HAP-1 (cell line): ENCODE measurements at regions not wholly inside any gene's neighbourhood (a gene's known extent, or its start where the extent isn't known, plus 50 kb on each side); places are given as distances from the start of the nearest gene placed in this dataset.

Experiments
- DNase-seq, 2 experiments: peaks; one replicate each; pipeline ENCODE4 v3.0.0-alpha.2; 2016 to 2020; ENCODE audit warnings: low spot score in 2 of 2
- H3K27me3 ChIP-seq: fragments of 250-450 bp; sonication (Bioruptor Pico); 2 replicates; pipeline ENCODE4 v1.5.1; 2020; ENCODE audit warnings: low read depth, mild to moderate bottlenecking, moderate library complexity
- H3K36me3 ChIP-seq: fragments of 250-450 bp; sonication (Bioruptor Pico); replicated peaks from 2 replicates; pipeline ENCODE4 v1.5.1; 2020; ENCODE audit warnings: mild to moderate bottlenecking
- H3K4me1 ChIP-seq: fragments of 250-450 bp; sonication (Bioruptor Pico); 2 replicates; pipeline ENCODE4 v1.5.1; 2020; ENCODE audit warnings: mild to moderate bottlenecking
- H3K4me3 ChIP-seq: fragments of 250-450 bp; sonication (Bioruptor Pico); 2 replicates; pipeline ENCODE4 v1.5.1; 2020; ENCODE audit warnings: mild to moderate bottlenecking, moderate library complexity
- H3K9me3 ChIP-seq: fragments of 250-450 bp; sonication (Bioruptor Pico); 2 replicates; pipeline ENCODE4 v1.5.1; 2020; ENCODE audit warnings: mild to moderate bottlenecking, moderate library complexity
- in situ Hi-C: fragments of 300-500 bp; cut with MboI; formaldehyde crosslinking; loops from 3 replicates; pipeline ENCODE4 v1.14.3; 2020; ENCODE audit warnings: low sequenced_read_pairs, inconsistent platforms, mixed read lengths

GRCh38 chr10:45183174-45183573, 132.2 kb downstream of the OR13A1 start:
- Histone ChIP-seq H3K36me3 (no peaks in the 10 kb centered on the region), H3K4me1 (no peaks in the 10 kb centered on the region), H3K4me3 (no peak overlapping the region), H3K27me3 (no peaks in the 10 kb centered on the region), H3K9me3 (no peaks in the 10 kb centered on the region)
- DNase-seq: no peak
- in situ Hi-C loops: no loop called here

DNA sequence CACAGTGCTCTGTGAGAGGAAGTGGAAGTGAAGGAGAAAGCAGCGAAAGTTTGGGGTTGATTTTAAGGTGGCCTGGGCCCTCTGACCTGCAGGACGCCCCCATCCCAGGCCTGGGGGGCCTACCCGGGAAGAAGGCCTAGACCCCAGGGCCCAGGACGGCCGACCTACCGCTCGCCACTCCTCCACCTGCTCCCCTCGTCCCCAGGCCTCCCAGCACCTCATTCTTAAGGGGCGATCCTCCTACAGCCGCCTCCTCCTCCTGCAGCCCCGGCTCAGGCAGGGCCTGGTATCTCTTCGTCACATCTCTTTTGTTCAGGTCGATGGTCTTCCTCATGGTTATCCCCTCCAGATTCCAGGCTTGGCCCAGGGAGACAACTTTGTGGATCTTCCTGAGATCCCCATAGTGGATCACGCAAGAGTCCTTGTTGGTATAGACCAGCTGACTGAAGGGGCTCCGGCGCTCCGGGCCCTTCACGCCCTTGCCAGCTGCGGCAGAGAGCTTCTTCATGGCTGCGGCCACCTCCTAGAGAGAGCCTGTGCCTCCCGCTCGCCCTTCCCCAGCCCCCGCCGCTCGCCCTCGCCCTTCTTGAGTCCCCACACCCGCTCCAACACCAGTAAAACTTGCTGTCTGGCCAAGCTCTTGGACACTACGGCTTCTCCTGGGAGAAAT, 117.5 kb downstream of the OR13A1 start:
- in situ Hi-C loops: no loop called here
- no peaks in the 10 kb centered on the region for H3K27me3 ChIP-seq
- no peaks in the 10 kb centered on the region for H3K4me1 ChIP-seq
- H3K9me3 ChIP-seq: no peaks in the 10 kb centered on the region
- DNase-seq: no peak
- no peak overlapping the region for H3K4me3 ChIP-seq
- no peaks in the 10 kb centered on the region for H3K36me3 ChIP-seq

DNA sequence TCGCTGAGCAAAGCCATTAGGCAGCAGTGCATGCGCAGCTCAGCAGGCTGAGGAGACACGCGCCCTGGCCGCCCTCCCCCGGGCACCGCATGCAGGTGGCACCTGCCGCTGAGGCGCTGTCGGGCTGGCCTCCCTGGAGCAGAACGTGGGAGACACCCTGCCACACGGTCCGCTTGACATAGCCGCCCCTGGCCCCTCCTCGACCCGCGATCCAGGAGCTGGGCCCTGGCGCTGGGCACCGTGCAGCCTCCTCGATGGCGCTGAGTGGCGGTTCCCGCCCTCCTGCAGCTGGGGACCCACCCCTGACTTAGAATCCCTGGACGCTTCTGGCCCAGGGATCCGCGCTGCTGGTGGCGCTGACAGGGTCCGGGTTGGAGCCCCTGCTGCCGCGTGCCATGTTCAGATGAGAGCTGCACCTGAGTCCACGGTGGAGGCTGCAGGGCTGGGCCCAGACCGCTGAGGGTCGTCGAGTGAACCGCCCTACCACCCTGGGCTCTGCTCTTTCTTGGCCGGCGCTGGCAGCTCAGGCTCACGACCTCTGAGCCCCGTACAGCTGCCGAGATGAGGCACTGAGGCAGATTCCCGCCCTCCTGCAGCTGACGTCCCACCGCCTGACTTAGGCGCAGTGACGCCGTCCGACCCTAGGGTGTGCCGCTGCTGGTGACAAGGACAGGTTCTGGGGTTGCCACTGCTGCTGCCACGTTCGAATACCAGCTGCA, 116.8 kb downstream of the OR13A1 start:
- no peak for DNase-seq
- Histone ChIP-seq H3K9me3 (no peaks in the 10 kb centered on the region), H3K4me3 (no peak overlapping the region), H3K36me3 (no peaks in the 10 kb centered on the region), H3K4me1 (no peaks in the 10 kb centered on the region), H3K27me3 (no peaks in the 10 kb centered on the region)
- in situ Hi-C loops: no loop called here

DNA sequence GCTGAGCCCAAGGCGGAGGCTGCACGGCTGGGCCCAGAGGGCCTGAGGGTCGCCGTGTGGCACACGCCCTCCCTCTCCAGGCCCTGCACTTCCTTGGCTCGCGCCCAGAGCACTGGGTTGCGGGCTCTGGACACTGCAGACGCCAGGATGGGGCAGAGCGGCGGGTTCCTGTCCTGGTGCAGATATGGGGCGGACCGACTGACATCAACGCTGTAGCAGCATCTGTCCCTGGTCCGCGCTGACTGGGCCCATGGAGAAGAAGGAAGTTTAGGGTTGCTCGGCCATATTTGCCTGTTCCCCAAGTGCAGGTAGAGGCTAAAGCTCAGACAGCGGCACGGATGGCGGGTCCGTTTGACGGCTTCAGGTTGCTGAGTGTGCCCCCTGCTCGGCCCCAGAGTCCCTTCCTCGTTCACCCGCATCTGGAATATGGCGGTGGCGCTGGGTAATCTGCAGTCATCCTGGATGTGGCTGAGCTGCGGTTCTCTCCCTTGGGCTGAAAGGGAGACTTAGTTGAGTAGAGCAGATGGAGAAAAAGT, 116.1 kb downstream of the OR13A1 start:
- no peaks in the 10 kb centered on the region for H3K27me3 ChIP-seq
- in situ Hi-C loops: no loop called here
- H3K9me3 ChIP-seq: no peaks in the 10 kb centered on the region
- H3K4me1 ChIP-seq: no peaks in the 10 kb centered on the region
- no peak overlapping the region for H3K4me3 ChIP-seq
- no peaks in the 10 kb centered on the region for H3K36me3 ChIP-seq
- no peak for DNase-seq

- no peak for DNase-seq
- Histone ChIP-seq H3K4me1 (no peaks in the 10 kb centered on the region), H3K27me3 (no peaks in the 10 kb centered on the region), H3K9me3 (no peaks in the 10 kb centered on the region), H3K36me3 (no peaks in the 10 kb centered on the region), H3K4me3 (no peak overlapping the region)
- in situ Hi-C loops: no loop called here
Measured at GRCh38 chr10:45201271-45201670, 114.1 kb downstream of the OR13A1 start.

- no peak for DNase-seq
- in situ Hi-C loops: no loop called here
- no peaks in the 10 kb centered on the region for H3K36me3 ChIP-seq
- H3K9me3 ChIP-seq: no peaks in the 10 kb centered on the region
- H3K4me3 ChIP-seq: no peak overlapping the region
- no peaks in the 10 kb centered on the region for H3K27me3 ChIP-seq
- no peaks in the 10 kb centered on the region for H3K4me1 ChIP-seq
Measured at GRCh38 chr10:45202242-45202641, 113.2 kb downstream of the OR13A1 start.

- no peaks in the 10 kb centered on the region for H3K27me3 ChIP-seq
- in situ Hi-C loops: no loop called here
Measured at GRCh38 chr10:45204954-45205775, 110.2 kb downstream of the OR13A1 start.

DNA sequence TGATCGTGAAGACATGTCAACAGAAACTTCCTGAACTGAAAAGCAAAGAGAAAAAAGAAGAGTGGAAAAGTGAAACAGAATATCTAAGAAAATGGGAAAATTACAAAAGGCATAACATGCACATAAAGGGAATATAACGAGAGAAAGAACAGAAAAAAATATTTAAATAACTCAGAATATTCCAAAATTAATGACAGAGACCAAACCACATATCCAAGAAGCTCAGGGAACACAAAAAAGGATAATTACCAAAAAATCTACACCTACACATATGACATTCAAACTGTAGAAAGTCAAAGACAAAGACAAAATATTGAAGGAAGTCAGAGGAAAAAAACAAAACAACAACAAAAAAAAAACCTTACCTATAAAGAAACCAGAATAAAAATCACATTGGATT, 105.5 kb downstream of the OR13A1 start:
- Histone ChIP-seq H3K27me3 (no peaks in the 10 kb centered on the region), H3K4me1 (no peaks in the 10 kb centered on the region), H3K36me3 (no peaks in the 10 kb centered on the region), H3K4me3 (no peak overlapping the region), H3K9me3 (no peaks in the 10 kb centered on the region)
- no peak for DNase-seq
- in situ Hi-C loops: no loop called here

More at GRCh38 chr10:45204954-45205775, 110.2 kb downstream of the OR13A1 start:
- no peaks in the 10 kb centered on the region for H3K4me1 ChIP-seq
- H3K9me3 ChIP-seq: no peaks in the 10 kb centered on the region
- no peak overlapping the region for H3K4me3 ChIP-seq
- H3K36me3 ChIP-seq: no peaks in the 10 kb centered on the region
- DNase-seq: no peak

DNA sequence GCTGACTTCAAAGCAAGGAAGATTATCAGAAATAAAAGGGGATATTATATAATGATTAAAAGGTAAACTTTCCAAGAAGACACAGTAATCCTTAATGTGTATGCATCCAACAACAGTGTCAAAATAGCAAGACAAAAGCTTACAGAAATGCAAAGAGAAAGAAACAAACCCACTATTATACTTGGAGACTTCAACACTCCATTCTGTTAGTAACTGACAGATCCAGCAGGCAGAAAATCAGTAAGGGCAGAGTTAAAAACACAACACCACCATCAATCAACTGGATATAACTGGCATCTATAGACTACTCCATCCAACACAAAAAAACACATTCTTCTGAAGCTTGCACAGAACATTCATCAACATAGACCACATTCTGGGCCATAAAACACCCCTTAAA, 103.8 kb downstream of the OR13A1 start:
- Histone ChIP-seq H3K9me3 (no peaks in the 10 kb centered on the region), H3K4me1 (no peaks in the 10 kb centered on the region), H3K36me3 (no peaks in the 10 kb centered on the region), H3K4me3 (no peak overlapping the region), H3K27me3 (no peaks in the 10 kb centered on the region)
- in situ Hi-C loops: no loop called here
- no peak for DNase-seq

DNA sequence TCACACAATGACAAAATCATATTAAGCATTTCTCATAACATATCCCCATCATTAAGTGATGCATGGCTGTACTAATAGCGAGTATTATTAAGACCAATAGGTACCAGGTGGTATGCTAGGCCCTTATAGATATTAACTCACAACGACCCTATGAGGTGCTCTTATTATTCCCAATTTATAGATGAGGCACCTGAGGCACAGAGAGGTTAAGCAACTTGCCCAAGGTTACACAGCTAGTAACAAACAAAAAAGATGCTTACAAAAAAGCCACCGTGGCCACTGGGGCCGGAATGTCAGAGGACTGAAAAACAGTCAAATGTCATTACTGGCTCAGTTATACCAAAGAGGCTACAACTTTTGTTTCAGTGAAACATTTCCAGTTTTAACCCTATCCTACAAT, 96.0 kb downstream of the OR13A1 start:
- in situ Hi-C loops: no loop called here
- H3K4me3 ChIP-seq: no peak overlapping the region
- H3K36me3 ChIP-seq: no peaks in the 10 kb centered on the region
- H3K4me1 ChIP-seq: no peaks in the 10 kb centered on the region
- no peaks in the 10 kb centered on the region for H3K9me3 ChIP-seq
- DNase-seq: no peak
- H3K27me3 ChIP-seq: no peaks in the 10 kb centered on the region

DNA sequence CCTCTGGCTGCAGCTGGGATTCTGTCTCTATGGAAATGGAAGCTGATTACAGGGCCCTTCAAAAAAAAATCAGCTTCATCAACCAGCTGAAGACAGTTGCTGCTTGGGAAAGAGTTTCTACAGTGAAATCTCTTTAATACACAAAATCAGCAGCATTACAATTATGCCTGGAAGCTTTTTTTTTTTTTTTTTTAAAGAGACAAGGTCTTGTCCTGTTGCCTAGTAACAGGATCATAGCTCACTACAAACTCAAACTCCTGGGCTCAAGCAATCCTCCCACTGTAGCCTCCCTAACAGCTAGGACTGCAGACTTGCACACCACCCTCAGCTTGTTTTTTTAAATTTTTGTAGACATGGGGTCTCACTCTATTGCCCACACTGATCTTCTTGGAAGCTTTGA, 94.5 kb downstream of the OR13A1 start:
- Histone ChIP-seq H3K4me1 (no peaks in the 10 kb centered on the region), H3K27me3 (no peaks in the 10 kb centered on the region), H3K4me3 (no peak overlapping the region), H3K9me3 (no peaks in the 10 kb centered on the region), H3K36me3 (no peaks in the 10 kb centered on the region)
- in situ Hi-C loops: no loop called here
- DNase-seq: no peak

DNA sequence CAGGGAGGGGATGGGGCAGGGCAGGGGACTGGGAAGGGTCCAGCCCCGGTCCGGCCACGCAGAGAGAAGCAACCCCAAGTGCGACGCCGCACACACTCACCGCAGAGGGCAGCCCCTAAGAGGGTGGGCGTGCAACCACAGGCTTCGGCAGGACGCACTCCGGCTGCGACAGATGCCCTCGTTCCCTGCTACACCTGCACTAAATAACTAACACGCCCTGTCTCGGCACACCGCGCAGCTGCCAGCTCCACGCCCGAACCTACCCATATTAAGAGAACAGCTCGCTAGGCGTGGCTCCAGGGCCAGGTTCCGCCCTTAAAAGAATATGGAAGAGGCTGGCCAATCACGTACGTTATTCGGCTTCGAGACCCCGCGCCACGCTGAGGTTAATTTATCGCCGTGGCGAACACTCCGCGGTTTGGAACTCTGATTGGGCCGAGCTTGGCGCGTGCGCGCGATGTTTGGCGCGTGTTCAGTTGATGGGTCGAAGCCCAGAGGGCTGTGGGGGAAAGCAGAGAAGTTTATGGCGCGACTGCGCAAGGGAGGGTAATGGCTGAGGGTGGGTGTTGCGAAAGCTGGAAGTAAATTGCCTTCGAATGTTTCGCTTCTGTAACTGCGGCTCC, 91.1 kb downstream of the OR13A1 start:
- Histone ChIP-seq H3K9me3 (no peaks in the 10 kb centered on the region), H3K4me3 (no peak overlapping the region), H3K36me3 (no peaks in the 10 kb centered on the region), H3K4me1 (no peaks in the 10 kb centered on the region), H3K27me3 (no peaks in the 10 kb centered on the region)
- in situ Hi-C loops: no loop called here
- no peak for DNase-seq

DNA sequence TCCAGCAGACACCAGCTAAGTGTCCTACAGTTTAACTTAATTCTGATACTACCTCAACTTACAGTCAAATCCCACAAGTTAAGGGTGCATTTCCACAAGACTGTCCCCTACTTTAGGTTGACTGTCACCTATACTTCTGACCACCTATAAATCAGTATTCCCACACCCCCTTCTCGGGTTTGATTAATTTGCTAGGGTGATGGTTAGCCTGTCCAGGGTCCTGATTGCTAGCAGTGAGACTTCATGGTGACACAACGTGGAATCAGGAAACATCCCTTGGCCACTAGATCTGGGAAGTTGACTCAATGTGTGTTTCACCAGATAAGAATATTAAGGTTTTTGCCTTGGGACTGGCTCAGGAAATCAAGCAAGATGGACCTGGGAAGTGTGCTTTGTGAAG, 88.4 kb downstream of the OR13A1 start:
- H3K9me3 ChIP-seq: peaks cover 5% of the 10 kb centered on the region; the same call in 1 of the 2 replicates
- H3K4me1 ChIP-seq: no peaks in the 10 kb centered on the region
- no peaks in the 10 kb centered on the region for H3K27me3 ChIP-seq
- no peaks in the 10 kb centered on the region for H3K36me3 ChIP-seq
- in situ Hi-C loops: no loop called here
- no peak overlapping the region for H3K4me3 ChIP-seq
- DNase-seq: no peak
